GM21786 (cell line): ENCODE measurements at regions not wholly inside any gene's neighbourhood (a gene's known extent, or its start where the extent isn't known, plus 50 kb on each side); places are given as distances from the start of the nearest gene placed in this dataset.

ENCODE experiments used
- ATAC-seq: cut with Tn5 transposase; IDR thresholded peaks from one replicate; pipeline ENCODE4 v1.9.1; 2021; ENCODE audit not compliant: unreplicated experiment

GRCh38 chr9:96044401-96044800, 168.9 kb downstream of the ERCC6L2 start:
- ATAC-seq: no peak

- ATAC-seq: no peak
Measured at GRCh38 chr9:96040591-96041461, 165.3 kb downstream of the ERCC6L2 start.

- ATAC-seq: no peak
Measured at GRCh38 chr9:96038914-96039313, 163.4 kb downstream of the ERCC6L2 start.

GRCh38 chr9:96038271-96038670, 162.8 kb downstream of the ERCC6L2 start:
- no peak for ATAC-seq

GRCh38 chr9:96034553-96035122, 159.1 kb downstream of the ERCC6L2 start:
- no peak for ATAC-seq

- ATAC-seq: no peak
Measured at GRCh38 chr9:96033896-96034295, 158.4 kb downstream of the ERCC6L2 start.

GRCh38 chr9:96031916-96032534, 156.5 kb downstream of the ERCC6L2 start:
- no peak for ATAC-seq

GRCh38 chr9:96031366-96031824, 155.9 kb downstream of the ERCC6L2 start:
- no peak for ATAC-seq

- no peak for ATAC-seq
Measured at GRCh38 chr9:96029722-96030530, 154.4 kb downstream of the ERCC6L2 start.

GRCh38 chr9:96027251-96028131, 152.0 kb downstream of the ERCC6L2 start:
- no peak for ATAC-seq

GRCh38 chr9:96026655-96027213, 151.2 kb downstream of the ERCC6L2 start:
- no peak for ATAC-seq

- no peak for ATAC-seq
Measured at GRCh38 chr9:96025995-96026602, 150.6 kb downstream of the ERCC6L2 start.

- ATAC-seq: no peak
Measured at GRCh38 chr9:96023486-96023885, 148.0 kb downstream of the ERCC6L2 start.

- ATAC-seq: no peak
Measured at GRCh38 chr9:96022445-96023051, 147.1 kb downstream of the ERCC6L2 start.

GRCh38 chr9:96021551-96022444, 146.3 kb downstream of the ERCC6L2 start:
- no peak for ATAC-seq

GRCh38 chr9:96020792-96021550, 145.5 kb downstream of the ERCC6L2 start:
- ATAC-seq: no peak

GRCh38 chr9:96020300-96020791, 144.9 kb downstream of the ERCC6L2 start:
- no peak for ATAC-seq
